HG02571 (cell line): ENCODE measurements at regions not wholly inside any gene's neighbourhood (a gene's known extent, or its start where the extent isn't known, plus 50 kb on each side); places are given as distances from the start of the nearest gene placed in this dataset.

Experiments used
- ATAC-seq: cut with Tn5 transposase; IDR thresholded peaks from one replicate; pipeline ENCODE4 v1.9.1; 2021; ENCODE audit warnings: mild to moderate bottlenecking, moderate library complexity; ENCODE audit not compliant: unreplicated experiment

DNA sequence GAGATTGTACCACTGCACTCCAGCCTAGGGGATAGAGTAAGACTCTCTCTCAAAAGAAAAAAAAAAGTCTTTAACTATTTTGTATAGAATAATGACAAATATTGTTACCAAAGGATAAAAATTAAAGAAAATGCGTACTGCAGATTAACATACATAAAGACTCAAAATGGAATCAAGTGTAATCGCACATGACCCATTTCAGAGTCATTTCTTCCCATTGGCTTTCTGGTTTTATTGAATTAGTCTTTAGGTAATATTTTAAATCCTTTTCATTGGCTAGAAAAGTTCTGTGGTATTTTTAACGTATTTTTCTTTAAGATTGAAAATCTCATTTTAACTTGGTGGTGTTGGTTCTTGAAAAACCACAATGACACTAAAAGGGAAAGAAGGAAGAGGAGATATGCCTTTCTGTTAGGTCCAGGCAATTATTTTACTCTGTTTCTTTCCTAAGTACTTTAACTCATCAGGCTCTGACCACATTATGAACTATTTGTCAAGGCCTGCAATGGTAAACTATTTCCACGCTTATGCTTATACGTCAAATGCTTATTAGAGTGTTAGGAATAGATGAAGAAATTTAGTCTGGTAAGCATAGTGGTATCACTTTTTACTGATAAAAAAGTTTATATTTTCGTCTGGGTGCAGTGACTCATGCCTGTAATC is 52.3 kb downstream of the PLEKHG1 start:
- no peak for ATAC-seq

GRCh38 chr6:150652848-150653613 is 53.3 kb downstream of the PLEKHG1 start:
- ATAC-seq = no peak

- ATAC-seq = no peak
Measured at GRCh38 chr6:150654608-150655007, 54.9 kb downstream of the PLEKHG1 start.

- no peak for ATAC-seq
Measured at GRCh38 chr6:150656156-150656555, 56.5 kb downstream of the PLEKHG1 start.

DNA sequence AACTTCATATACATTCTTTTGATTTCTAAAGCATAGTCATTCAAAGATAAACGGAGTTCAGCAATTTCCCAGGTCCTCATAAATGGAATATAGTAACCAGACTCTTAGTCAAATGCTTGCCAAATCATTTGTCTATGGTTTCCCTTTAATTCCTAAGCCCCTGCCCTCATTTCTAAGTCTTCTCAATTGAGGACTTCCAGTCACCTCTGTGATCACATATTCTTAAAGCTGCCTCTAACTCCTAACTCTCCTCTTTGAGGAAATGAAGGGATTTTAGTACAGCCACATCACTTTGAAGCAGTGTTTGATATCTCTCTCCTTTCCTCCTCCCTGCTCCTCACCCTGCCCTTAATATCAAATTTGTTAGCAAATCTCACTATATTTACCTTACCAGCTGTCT is 58.7 kb downstream of the PLEKHG1 start:
- ATAC-seq = no peak

DNA sequence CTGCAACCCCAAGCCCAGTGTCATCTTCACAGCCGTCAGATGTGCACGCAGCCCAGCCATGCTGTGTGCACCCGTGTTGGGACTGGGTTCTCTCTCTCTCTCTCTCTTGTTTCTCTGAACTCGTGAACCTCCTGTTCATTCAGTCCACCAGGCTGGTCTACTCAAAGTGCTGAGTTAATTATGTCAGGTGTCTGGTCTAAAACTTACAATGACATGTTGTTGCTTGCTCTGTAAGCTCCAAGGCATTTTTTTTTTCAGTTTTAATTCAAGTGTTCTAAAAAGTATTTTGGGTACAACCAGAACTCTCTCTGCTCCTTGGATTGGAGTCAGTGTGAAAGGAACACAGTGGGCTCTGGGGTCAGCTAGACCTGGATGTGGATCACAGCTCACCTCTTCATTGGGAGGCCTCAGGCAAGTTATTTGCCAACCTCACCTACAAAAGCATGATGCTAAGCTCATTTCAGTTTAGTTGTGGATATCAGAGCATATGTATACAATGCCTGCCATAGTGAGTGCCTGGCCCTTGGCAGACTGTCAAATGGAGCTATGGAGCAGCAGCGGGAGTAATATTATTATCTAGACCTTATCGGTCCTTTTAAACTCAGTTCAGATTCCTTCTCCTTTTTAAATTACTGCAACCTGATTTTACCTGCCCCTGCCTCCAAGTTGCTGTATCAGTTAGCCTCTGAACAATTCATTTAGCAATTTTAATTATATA is 59.5 kb downstream of the PLEKHG1 start:
- no peak for ATAC-seq

GRCh38 chr6:150661216-150662007 is 61.7 kb downstream of the PLEKHG1 start:
- ATAC-seq = no peak

- ATAC-seq = no peak
Measured at GRCh38 chr6:150662814-150663213, 63.1 kb downstream of the PLEKHG1 start.

DNA sequence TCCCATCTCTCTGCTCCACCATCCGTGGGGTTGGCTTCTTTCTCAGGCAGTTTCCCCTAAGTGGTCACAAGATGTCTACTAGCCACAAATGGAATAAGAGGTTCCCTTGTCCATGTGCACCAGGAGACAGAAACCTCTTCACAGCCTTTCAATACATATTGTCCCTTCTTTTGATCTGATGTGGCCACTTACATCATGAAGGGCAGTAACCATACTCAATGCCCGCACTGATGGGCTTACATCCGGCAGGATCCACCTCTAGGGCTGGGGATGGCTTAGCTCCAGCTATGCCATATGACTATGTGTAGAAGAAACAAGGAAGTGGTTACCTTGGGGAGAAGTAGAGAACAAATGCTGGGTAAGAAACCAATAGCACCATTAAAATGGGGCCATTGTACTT is 64.4 kb downstream of the PLEKHG1 start:
- ATAC-seq = no peak

GRCh38 chr6:150666071-150666470 is 66.4 kb downstream of the PLEKHG1 start:
- ATAC-seq = no peak

DNA sequence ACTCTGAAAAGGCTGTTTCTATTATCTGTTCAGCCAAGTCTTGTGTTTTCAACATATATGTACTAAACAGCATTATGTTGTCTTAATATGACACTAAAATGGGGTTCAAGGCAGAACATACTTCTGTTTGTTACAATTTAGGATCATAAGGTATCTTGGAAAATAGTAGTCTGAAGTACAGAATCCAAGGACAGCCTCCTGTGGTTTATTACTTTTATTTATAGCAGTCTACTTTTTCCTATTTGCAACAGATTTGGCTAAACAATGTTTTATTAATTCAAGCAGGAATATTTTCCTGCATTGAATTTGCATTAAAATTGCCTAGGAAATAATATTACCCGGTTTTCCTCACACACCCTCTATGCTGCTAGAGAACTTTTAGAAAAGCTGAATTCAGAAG is 67.7 kb downstream of the PLEKHG1 start:
- no peak for ATAC-seq

GRCh38 chr6:150667977-150668716 is 68.5 kb downstream of the PLEKHG1 start:
- ATAC-seq = no peak

GRCh38 chr6:150668900-150669302 is 69.2 kb downstream of the PLEKHG1 start:
- ATAC-seq = no peak

DNA sequence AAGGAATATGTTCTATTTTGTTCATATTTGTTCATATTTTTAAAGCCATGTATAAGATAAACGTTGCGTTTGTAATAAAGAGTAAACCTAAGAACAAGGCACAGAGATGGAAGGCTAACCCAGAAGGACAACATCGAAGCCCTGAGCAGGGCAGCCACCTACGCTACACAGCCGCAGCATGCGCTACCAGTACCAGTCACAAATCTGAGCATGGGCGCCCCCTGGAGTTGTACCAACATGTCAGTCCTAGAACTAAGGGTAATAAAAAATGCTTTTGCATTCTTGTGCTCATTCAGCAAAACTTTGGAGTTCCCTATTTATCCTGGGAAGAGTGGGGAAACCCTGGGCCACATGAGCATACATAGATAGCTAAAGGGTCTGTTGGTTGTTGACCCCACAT is 70.6 kb downstream of the PLEKHG1 start:
- ATAC-seq = no peak

- no peak for ATAC-seq
Measured at GRCh38 chr6:150672800-150673199, 73.1 kb downstream of the PLEKHG1 start.

GRCh38 chr6:150673720-150674346 is 74.1 kb downstream of the PLEKHG1 start:
- no peak for ATAC-seq

DNA sequence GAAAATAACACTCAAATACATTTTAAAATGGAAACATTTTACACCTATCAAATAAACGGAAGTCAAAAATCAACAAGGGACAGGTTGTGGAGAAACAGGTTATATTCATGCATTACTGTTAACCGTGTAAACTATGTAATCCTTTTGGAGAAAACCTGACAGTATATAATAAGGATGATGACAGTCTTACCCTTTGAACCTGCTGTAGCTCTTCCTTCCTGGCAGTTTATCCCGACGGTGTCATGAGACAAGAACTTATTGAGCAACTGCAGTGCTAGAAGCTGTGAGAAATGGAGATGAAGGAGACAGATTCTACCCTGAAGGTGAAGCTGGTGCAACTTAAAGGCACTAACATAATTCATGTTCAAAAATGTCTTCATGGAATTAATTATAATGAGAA is 76.7 kb downstream of the PLEKHG1 start:
- ATAC-seq = no peak

DNA sequence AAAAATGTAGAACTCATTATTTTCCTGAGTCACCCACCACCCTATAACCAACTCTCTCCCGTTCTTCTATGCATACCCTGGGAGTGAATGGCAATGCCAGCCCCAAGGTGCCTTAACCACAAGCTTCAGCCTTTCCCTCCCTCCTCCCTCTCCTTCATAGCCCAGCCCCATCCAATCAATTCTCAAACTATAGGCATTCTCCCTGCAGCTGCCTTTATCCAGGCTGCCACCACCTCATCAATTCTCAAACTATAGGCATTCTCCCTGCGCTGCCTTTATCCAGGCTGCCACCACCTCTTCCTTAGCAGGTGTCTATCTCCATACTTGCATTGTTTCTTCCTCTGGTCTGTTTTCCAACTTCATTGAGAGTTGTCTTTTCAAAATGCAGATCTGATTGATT is 77.1 kb downstream of the PLEKHG1 start:
- no peak for ATAC-seq

- ATAC-seq = no peak
Measured at GRCh38 chr6:150680510-150680909, 80.8 kb downstream of the PLEKHG1 start.
